Epithelial cell of esophagus (primary cell): ENCODE measurements at regions not wholly inside any gene's neighbourhood (a gene's known extent, or its start where the extent isn't known, plus 50 kb on each side); places are given as distances from the start of the nearest gene placed in this dataset.
"Not testable (repeated sequence)": the region's sequence is repeated elsewhere in the genome, so short reads cannot be mapped to it uniquely, and the experiment has no call there.

Experiments
- DNase-seq: peaks from one replicate; pipeline ENCODE4 v3.0.0; 2010; ENCODE audit warnings: low read depth
- H3K4me3 ChIP-seq: 2 replicates; pipeline ENCODE4 v1.5.1; 2011; ENCODE audit warnings: mild to moderate bottlenecking, low read length, control low read depth
- CTCF ChIP-seq: IDR thresholded peaks from 2 replicates; pipeline ENCODE4 v1.5.1; 2011; ENCODE audit warnings: low read depth, mild to moderate bottlenecking, low read length, control low read depth, inconsistent platforms; ENCODE audit not compliant: insufficient read depth; ENCODE audit errors: missing control alignments

GRCh38 chr22:27602390-27602789 is 199.2 kb downstream of the MN1 start:
- DNase-seq: no peak
- no peak overlapping the region for H3K4me3 ChIP-seq
- TF ChIP-seq CTCF: no peak

GRCh38 chr22:27603111-27603799 is 198.3 kb downstream of the MN1 start:
- DNase-seq: no peak
- no peak overlapping the region for H3K4me3 ChIP-seq
- TF ChIP-seq CTCF: no peak

- no peak for TF ChIP-seq CTCF
- H3K4me3 ChIP-seq: no peak overlapping the region
- DNase-seq: no peak
Measured at GRCh38 chr22:27603800-27604144, 197.8 kb downstream of the MN1 start.

GRCh38 chr22:27605390-27605789 is 196.2 kb downstream of the MN1 start:
- H3K4me3 ChIP-seq: no peak overlapping the region
- DNase-seq: no peak
- TF ChIP-seq CTCF: no peak

GRCh38 chr22:27607750-27608149 is 193.8 kb downstream of the MN1 start:
- DNase-seq, H3K4me3 ChIP-seq: not testable (repeated sequence)

- DNase-seq: no peak
- no peak overlapping the region for H3K4me3 ChIP-seq
- no peak for TF ChIP-seq CTCF
Measured at GRCh38 chr22:27609451-27609888, 192.1 kb downstream of the MN1 start.

- not testable (repeated sequence) for DNase-seq
Measured at GRCh38 chr22:27610164-27610563, 191.4 kb downstream of the MN1 start.

GRCh38 chr22:27610863-27611786 is 190.4 kb downstream of the MN1 start:
- no peak overlapping the region for H3K4me3 ChIP-seq
- no peak for TF ChIP-seq CTCF
- no peak for DNase-seq

More at GRCh38 chr22:27610164-27610563, 191.4 kb downstream of the MN1 start:
- H3K4me3 ChIP-seq: not testable (repeated sequence)
